Skeletal muscle satellite cell (primary cell): ENCODE measurements at regions not wholly inside any gene's neighbourhood (a gene's known extent, or its start where the extent isn't known, plus 50 kb on each side); places are given as distances from the start of the nearest gene placed in this dataset.

Experiments
- H3K27me3 ChIP-seq: 2 replicates; pipeline ENCODE4 v1.7.0; 2013; ENCODE audit warnings: low read length; ENCODE audit not compliant: control insufficient read depth, insufficient read depth
- H3K36me3 ChIP-seq: 2 replicates; pipeline ENCODE4 v1.7.0; 2013; ENCODE audit warnings: mild to moderate bottlenecking, control low read depth, low read length; ENCODE audit not compliant: insufficient read depth
- H3K4me1 ChIP-seq: 2 replicates; pipeline ENCODE4 v1.7.0; 2013; ENCODE audit warnings: low read length; ENCODE audit not compliant: control insufficient read depth, insufficient read depth
- H3K4me2 ChIP-seq: 2 replicates; pipeline ENCODE4 v1.7.0; 2013; ENCODE audit warnings: mild to moderate bottlenecking, low read length
- H3K4me3 ChIP-seq: 2 replicates; pipeline ENCODE4 v1.7.0; 2013; ENCODE audit warnings: low read length
- H3K9ac ChIP-seq: 2 replicates; pipeline ENCODE4 v1.7.0; 2013; ENCODE audit warnings: mild to moderate bottlenecking, low read depth, low read length, moderate library complexity
- H3K9me3 ChIP-seq: replicated peaks from 2 replicates; pipeline ENCODE4 v1.7.0; 2013; ENCODE audit warnings: mild to moderate bottlenecking, control low read depth, low read length

DNA sequence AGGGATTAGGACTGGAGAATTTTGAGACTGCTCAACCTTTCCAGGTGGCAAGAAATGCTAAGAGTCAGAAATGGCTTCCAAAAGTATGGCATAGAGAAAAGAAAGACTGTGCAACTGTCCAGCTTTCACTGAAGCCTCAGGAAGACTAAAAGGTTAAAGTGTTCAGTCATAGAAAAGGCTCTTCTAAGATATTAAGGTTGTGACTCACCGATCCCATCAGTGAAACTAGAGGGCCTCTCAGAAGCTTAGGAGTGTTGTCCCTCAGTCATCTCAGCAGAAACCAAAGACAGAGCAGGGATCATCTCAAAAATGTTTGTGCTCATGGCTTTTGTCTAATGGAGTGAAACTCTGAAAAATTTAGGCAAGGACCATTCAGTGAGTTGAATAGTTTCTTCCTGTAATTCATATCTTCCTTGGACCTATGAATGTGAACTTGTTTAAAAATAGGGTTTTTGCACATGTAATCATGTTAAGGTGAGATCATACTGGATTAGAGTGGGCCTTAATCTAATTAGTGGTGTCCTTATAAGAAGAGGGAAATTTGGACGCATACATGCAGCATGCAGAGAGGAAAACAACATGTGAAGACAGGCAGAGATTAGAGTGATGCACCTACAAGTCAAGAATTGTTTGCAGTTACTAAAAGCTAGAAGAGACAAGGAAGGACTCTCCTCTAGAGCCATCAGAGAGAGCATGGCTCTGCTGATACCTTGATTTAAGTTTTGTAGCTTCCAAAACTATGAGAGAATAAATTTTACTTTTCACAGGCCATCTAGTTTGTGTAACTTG, 71.3 kb downstream of the RPE65 start:
- H3K27me3 ChIP-seq = no peaks in the 10 kb centered on the region
- H3K4me1 ChIP-seq = peaks cover 42% of the 10 kb centered on the region
- no peaks in the 10 kb centered on the region for H3K36me3 ChIP-seq
- H3K4me2 ChIP-seq = peak overlapping the region; percentile 25
- no peaks in the 10 kb centered on the region for H3K9me3 ChIP-seq
- H3K9ac ChIP-seq = no peak overlapping the region
- no peak overlapping the region for H3K4me3 ChIP-seq

DNA sequence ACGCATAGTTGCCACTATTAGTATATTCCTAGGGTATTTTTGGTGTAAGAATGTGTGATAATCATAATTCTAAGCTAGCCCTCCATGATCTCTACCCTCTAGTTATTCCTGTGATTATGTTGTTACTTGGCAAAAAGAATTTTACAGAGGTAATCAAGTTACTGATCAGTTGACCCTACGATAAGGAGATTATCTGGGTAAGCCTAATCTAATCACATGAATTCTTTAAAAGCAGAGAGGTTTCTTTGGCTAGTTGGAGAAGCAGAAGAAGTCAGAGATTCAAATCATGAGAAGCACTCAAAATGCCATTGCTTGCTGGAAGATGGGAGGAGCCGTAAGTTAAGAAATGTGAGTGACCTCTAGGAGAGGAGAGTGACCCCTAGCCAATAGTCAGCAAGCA, 72.7 kb downstream of the RPE65 start:
- H3K27me3 ChIP-seq = no peaks in the 10 kb centered on the region
- no peaks in the 10 kb centered on the region for H3K9me3 ChIP-seq
- H3K36me3 ChIP-seq = no peaks in the 10 kb centered on the region

DNA sequence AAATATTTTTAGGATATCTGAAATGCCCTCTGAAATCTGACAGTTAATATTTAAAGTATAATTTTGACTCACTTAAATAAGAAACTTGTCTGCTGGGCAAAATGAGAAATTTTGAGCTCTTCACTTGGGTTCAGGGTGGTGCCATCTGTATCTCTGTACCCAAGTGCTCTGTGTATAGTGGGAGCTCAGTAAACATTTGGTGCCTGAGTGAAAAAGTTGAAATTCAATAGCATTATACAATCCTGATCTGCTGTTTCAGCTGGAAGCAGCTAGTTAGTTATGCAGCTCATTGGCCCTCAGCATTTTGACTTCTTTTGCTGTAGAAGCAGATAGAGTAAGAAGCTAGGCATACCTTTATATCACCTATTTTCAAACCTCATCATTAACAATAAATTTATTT, 73.3 kb downstream of the RPE65 start:
- Histone ChIP-seq H3K36me3 (no peaks in the 10 kb centered on the region), H3K9me3 (no peaks in the 10 kb centered on the region)

More for the DNA sequence above, 72.7 kb downstream of the RPE65 start:
- H3K4me2 ChIP-seq = no peak overlapping the region
- peaks cover 36% of the 10 kb centered on the region for H3K4me1 ChIP-seq
- H3K9ac ChIP-seq = no peak overlapping the region
- H3K4me3 ChIP-seq = no peak overlapping the region

DNA sequence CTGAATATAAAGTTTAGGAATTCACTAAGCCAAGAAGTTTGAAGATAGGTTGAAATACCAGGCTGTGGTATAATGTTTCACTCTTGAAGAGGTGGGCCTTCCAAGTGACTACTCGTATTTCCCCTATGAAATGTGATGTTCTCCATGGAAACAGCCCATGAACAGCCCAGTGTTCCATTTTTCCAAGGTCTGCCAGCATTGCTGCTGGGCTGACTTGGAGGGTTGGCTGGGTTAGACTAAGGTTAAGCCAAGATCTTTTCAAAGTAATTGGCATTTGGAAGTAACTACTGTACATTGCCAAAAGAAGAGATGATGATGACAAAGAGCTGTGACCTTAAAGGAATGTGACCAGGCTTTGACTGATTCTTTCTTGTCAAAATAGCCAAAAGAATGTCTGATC, 73.8 kb downstream of the RPE65 start:
- Histone ChIP-seq H3K9me3 (no peaks in the 10 kb centered on the region), H3K27me3 (no peaks in the 10 kb centered on the region), H3K4me2 (no peak overlapping the region), H3K4me3 (no peak overlapping the region), H3K36me3 (no peaks in the 10 kb centered on the region), H3K4me1 (peaks cover 36% of the 10 kb centered on the region), H3K9ac (no peak overlapping the region)

More for the DNA sequence above, 73.3 kb downstream of the RPE65 start:
- Histone ChIP-seq H3K9ac (no peak overlapping the region), H3K27me3 (no peaks in the 10 kb centered on the region), H3K4me3 (no peak overlapping the region), H3K4me1 (peaks cover 36% of the 10 kb centered on the region), H3K4me2 (no peak overlapping the region)

DNA sequence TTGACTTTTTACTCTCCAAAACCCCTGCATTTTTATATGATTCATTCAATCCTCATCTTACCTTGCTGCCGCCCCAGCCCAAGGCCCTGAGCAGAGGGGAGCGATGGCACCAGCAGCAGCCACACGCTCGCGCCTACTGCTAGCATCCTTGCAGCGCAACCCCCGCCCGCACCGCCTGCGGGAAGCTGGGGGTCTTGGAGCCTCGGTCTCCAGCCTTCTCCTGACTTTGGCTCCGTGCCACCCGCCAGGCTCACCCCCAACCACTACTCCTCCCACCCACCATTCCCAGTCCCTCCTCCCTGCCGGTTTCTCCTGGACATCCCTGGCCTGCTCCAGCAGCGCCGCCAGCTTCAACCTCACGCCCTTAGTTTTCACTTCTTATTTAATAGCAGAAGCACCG, 76.6 kb downstream of the RPE65 start:
- no peak overlapping the region for H3K4me2 ChIP-seq
- H3K27me3 ChIP-seq = no peaks in the 10 kb centered on the region
- no peaks in the 10 kb centered on the region for H3K36me3 ChIP-seq
- H3K9ac ChIP-seq = no peak overlapping the region
- H3K9me3 ChIP-seq = no peaks in the 10 kb centered on the region
- H3K4me3 ChIP-seq = no peak overlapping the region
- peaks cover 26% of the 10 kb centered on the region for H3K4me1 ChIP-seq

DNA sequence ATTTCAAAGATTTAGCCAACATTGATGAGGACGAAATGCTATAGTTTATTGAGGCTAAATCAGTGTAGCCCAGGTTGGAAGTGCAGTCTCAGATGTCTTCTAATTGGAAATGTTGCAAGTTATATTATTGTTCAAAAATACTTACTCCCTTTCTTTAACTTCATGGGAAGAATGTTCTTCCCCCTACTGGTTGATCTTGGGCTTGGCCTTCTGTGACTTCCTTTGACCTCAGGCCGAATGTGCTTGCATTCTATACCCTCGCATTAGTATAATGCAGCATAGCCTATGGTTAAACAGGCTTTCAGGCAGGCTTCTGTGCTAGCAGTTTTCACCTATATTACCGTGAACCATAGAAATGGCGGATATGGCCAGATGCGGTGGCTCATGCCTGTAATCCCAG, 77.3 kb downstream of the RPE65 start:
- peaks cover 19% of the 10 kb centered on the region for H3K4me1 ChIP-seq
- H3K9me3 ChIP-seq = no peaks in the 10 kb centered on the region
- no peak overlapping the region for H3K9ac ChIP-seq

DNA sequence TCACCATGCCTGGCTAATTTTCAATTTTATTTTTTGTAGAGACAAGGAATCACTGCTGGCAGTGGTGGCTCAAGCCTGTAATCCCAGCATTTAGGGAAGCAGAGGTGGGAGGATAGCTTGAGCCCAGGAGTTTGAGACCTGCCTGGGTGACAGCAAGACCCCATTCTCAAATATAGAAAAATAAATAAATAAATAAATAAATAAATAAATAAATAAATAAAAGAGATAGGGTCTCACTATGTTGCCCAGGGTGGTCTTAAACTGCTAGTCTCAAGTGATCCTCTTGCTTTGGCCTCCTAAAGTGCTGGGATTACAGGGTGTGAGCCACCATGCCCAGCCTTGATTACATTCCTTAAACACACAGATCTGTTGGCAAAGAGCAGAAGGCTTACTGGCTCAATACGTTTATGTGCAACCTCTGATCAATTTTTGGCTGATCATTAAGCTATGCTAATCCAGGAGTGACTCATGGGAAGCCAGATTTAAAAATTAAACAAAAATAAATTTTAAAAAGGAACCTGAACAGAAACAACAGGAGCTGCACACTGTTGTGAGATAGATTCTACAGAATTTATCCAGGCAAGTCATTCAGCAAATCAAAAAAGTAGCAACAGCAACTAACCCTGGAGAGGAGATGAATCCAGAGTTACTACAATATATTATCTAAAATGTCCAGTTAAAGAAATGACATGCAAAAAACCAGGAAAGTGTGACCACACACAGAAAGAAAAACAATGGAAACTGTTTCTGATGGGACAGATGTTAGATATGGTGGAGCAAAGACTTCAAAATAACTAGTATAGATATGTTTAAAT, 79.4 kb downstream of the RPE65 start:
- no peaks in the 10 kb centered on the region for H3K36me3 ChIP-seq

More for the DNA sequence above, 77.3 kb downstream of the RPE65 start:
- no peak overlapping the region for H3K4me2 ChIP-seq
- H3K4me3 ChIP-seq = no peak overlapping the region
- no peaks in the 10 kb centered on the region for H3K36me3 ChIP-seq
- no peaks in the 10 kb centered on the region for H3K27me3 ChIP-seq

DNA sequence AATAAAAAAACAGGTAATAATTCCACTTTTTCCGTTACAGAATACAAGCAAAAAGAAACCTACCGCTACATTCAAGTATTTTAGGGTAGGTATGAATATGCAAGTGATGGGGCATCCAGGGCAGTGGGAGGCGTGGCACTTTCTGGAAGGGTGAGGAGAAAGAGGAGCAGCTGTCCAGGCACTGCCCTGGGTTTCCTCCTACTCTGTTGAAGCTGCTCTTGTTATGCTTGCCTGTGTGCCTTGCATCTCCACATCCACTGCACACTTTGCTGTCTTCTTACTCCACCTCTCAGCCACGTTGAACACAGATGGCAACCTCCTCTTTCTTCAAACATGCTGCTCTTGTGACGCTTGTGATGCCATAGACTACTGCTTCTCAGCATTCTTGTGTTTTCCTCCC, 83.2 kb downstream of the RPE65 start:
- Histone ChIP-seq H3K9me3 (no peaks in the 10 kb centered on the region), H3K4me3 (no peak overlapping the region), H3K4me1 (peaks cover 11% of the 10 kb centered on the region), H3K4me2 (no peak overlapping the region), H3K9ac (no peak overlapping the region), H3K27me3 (no peaks in the 10 kb centered on the region), H3K36me3 (no peaks in the 10 kb centered on the region)

More for the DNA sequence above, 79.4 kb downstream of the RPE65 start:
- no peaks in the 10 kb centered on the region for H3K9me3 ChIP-seq
- H3K9ac ChIP-seq = no peak overlapping the region
- no peaks in the 10 kb centered on the region for H3K27me3 ChIP-seq
- no peak overlapping the region for H3K4me2 ChIP-seq
- no peaks in the 10 kb centered on the region for H3K4me1 ChIP-seq
- H3K4me3 ChIP-seq = no peak overlapping the region

DNA sequence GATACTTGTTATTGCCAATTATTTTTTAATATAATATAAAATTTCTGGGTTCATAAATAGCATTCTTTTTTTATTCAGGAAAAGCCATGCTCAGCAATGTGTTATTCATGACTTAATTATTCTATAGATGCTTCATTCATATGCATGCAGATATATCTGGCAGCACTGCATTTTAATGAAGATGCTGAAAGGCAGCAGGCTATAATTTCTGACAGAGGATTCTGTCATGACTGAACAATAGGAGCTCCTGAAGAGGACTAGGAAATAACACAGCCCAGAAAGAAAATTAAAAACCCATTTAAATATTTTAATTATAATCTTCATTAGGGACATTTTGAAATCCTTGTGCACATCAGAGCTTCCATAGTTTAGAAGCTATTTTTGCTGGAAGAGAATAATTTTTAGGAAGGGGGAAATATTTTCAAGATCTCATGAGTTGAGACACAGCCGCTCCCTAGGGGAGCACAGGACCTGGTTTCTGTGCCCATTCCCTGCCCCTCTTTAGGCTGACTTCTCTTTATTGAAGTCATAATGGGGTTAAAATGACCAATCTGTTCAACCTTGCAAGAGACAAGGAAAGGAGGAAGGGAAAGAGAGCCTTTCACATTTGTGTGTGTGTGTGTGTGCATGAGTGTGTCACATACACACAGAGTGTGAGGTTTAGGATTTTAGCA, 83.9 kb downstream of the RPE65 start:
- H3K9ac ChIP-seq = no peak overlapping the region
- no peak overlapping the region for H3K4me2 ChIP-seq
- no peak overlapping the region for H3K4me3 ChIP-seq
- H3K27me3 ChIP-seq = no peaks in the 10 kb centered on the region
- H3K4me1 ChIP-seq = peaks cover 15% of the 10 kb centered on the region
- H3K36me3 ChIP-seq = no peaks in the 10 kb centered on the region
- no peaks in the 10 kb centered on the region for H3K9me3 ChIP-seq

DNA sequence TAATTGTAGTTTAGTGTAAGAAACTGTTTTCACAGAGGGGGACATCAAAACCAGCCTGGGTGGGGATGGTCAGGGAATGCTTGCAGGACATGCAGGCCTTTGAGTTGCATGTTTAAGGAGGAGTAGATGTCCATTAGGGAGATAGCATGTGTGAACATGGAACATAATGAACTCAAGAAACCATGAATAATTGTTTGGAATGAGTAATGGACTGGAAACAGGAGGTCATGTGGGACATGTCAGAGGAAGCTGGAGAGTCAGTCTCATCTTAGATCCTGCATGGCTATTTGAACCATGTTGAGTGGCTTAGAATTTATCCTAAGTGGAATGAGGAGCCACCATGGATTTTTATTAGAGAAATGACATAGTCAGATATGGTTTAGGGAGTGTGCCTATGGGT, 86.4 kb downstream of the RPE65 start:
- Histone ChIP-seq H3K4me2 (no peak overlapping the region), H3K9ac (no peak overlapping the region), H3K36me3 (no peaks in the 10 kb centered on the region), H3K27me3 (no peaks in the 10 kb centered on the region), H3K4me1 (peaks cover 22% of the 10 kb centered on the region), H3K4me3 (no peak overlapping the region), H3K9me3 (no peaks in the 10 kb centered on the region)

DNA sequence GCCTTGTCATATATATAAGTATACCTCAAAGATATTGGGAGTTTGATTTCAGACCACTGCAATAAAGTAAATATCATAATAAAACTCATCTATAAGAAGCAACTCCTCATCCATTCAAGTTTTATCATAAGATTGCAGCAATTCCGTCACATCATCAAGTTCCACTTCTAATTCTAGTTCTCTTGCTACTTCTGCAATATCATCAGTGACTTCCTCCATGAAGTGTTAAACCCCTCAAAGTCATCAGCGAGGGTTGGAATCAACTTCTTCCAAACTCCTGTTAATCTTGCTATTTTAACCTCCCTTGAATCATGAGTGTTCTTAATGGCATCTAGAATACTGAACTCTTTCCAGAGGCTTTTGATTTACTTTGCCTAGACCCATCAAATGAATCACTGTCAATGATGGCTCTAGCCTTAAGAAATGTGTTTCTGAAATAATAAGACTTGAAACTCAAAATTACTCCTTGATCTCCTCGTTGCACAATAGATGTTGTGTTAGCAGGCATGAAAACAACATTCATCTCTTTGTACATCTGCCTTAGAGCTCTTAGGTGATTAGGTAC, 88.3 kb downstream of the RPE65 start:
- Histone ChIP-seq H3K36me3 (no peaks in the 10 kb centered on the region), H3K4me3 (no peak overlapping the region), H3K9me3 (no peaks in the 10 kb centered on the region), H3K4me2 (no peak overlapping the region), H3K9ac (no peak overlapping the region), H3K4me1 (peaks cover 24% of the 10 kb centered on the region), H3K27me3 (no peaks in the 10 kb centered on the region)
